CD4-positive, alpha-beta T cell (primary cell): ENCODE measurements at regions not wholly inside any gene's neighbourhood (a gene's known extent, or its start where the extent isn't known, plus 50 kb on each side); places are given as distances from the start of the nearest gene placed in this dataset.

Experiments
- ATAC-seq: fragments of 200-7000 bp; cut with Tn5 transposase; one replicate; pipeline ENCODE4 v1.10.0; 2022; ENCODE audit warnings: mild to moderate bottlenecking; ENCODE audit not compliant: poor library complexity
- CTCF ChIA-PET: fragments of 350-600 bp; sonication (Branson Sonifier 250); formaldehyde crosslinking; loops from one replicate; lab custom pipeline; 2021; ENCODE audit warnings: antibody characterized with exemption, inconsistent platforms; lab: Charles Lee
- POLR2A ChIA-PET: fragments of 350-600 bp; sonication (Branson Sonifier 250); formaldehyde crosslinking; loops from one replicate; lab custom pipeline; 2021; ENCODE audit warnings: antibody characterized with exemption, inconsistent platforms; lab: Charles Lee
- DNase-seq, 14 experiments: peaks; one replicate each; pipeline ENCODE4 v3.0.0-alpha.2; 2013 to 2020; ENCODE audit warnings: mixed read lengths in 2 of 14
- H3K27ac ChIP-seq, 2 donors: one replicate each; pipeline versions ENCODE4 v1.5.1 to v1.7.0; 2013; ENCODE audit warnings: low read length in 2 of 2, low read depth in 1 of 2, mild to moderate bottlenecking in 1 of 2
- H3K27me3 ChIP-seq, 2 experiments: 1 replicate in 1 of 2; 2 replicates in 1 of 2; pipeline versions ENCODE4 v1.6.1 to v1.7.0; 2013; ENCODE audit warnings: low read length in 2 of 2, control low read depth in 1 of 2, mild to moderate bottlenecking in 1 of 2, moderate library complexity in 1 of 2; ENCODE audit not compliant: insufficient read depth in 2 of 2, control insufficient read depth in 1 of 2
- H3K36me3 ChIP-seq: one replicate; pipeline ENCODE4 v1.6.1; 2013; ENCODE audit warnings: low read length, control low read depth; ENCODE audit not compliant: insufficient read depth
- H3K4me1 ChIP-seq: one replicate; pipeline ENCODE4 v1.6.1; 2013; ENCODE audit warnings: low read length, control low read depth; ENCODE audit not compliant: insufficient read depth
- H3K4me3 ChIP-seq: one replicate; pipeline ENCODE4 v1.5.1; 2013; ENCODE audit warnings: mild to moderate bottlenecking, low read length, moderate library complexity
- H3K9me3 ChIP-seq, 2 experiments: 1 replicate in 1 of 2; 2 replicates in 1 of 2; pipeline versions ENCODE4 v1.6.1 to v1.7.0; 2013; ENCODE audit warnings: low read length in 2 of 2, mild to moderate bottlenecking in 2 of 2, control low read depth in 1 of 2, moderate library complexity in 1 of 2; ENCODE audit not compliant: control insufficient read depth in 1 of 2, insufficient read depth in 1 of 2
- H3K27ac Mint-ChIP-seq: one replicate; pipeline ENCODE4 v1.8.0; 2020; ENCODE audit warnings: mixed read lengths
- H3K27me3 Mint-ChIP-seq: one replicate; pipeline ENCODE4 v1.8.0; 2021; ENCODE audit warnings: mixed read lengths
- H3K36me3 Mint-ChIP-seq: one replicate; pipeline ENCODE4 v1.8.0; 2021; ENCODE audit warnings: low read depth, mixed read lengths
- H3K4me1 Mint-ChIP-seq: one replicate; pipeline ENCODE4 v1.8.0; 2021; ENCODE audit warnings: low read depth, mixed read lengths
- H3K4me3 Mint-ChIP-seq: one replicate; pipeline ENCODE4 v1.8.0; 2020; ENCODE audit warnings: mild to moderate bottlenecking, mixed read lengths
- H3K9me3 Mint-ChIP-seq: one replicate; pipeline ENCODE4 v1.8.0; 2020; ENCODE audit warnings: mixed read lengths
- CTCF ChIP-seq: fragments of 200-600 bp; IDR thresholded peaks from one replicate; pipeline ENCODE4 v1.8.0; 2022; ENCODE audit warnings: antibody characterized with exemption, mild to moderate bottlenecking
- intact Hi-C, 2 experiments: fragments of 100-400 bp; cut with DNase I in 1 of 2; cut with micrococcal nuclease in 1 of 2; formaldehyde crosslinking; loops; one replicate each; pipeline versions ENCODE4 v1.15.1 to v1.9.0; 2023 to 2025; cut with DNase I, micrococcal nuclease

GRCh38 chr3:82891028-82891427 lies 1129.6 kb upstream of the GBE1 start:
- CTCF ChIA-PET = no interaction called here
- POLR2A ChIA-PET = interaction anchor here (0.6 kb wide), 1 partner anchor 96 kb away, joined by 3 read pairs; no protein-coding TSS in a partner anchor

GRCh38 chr3:82883072-82883471 lies 1121.6 kb upstream of the GBE1 start:
- Mint-ChIP-seq H3K36me3 (no peaks in the 10 kb centered on the region), H3K27me3 (no peaks in the 10 kb centered on the region), H3K4me1 (no peaks in the 10 kb centered on the region), H3K4me3 (no peak overlapping the region), H3K9me3 (peaks cover 13% of the 10 kb centered on the region), H3K27ac (no peak overlapping the region)
- peaks cover 7% of the 10 kb centered on the region in 2 experiments for H3K9me3 ChIP-seq
- no peak overlapping the region for H3K4me3 ChIP-seq
- H3K4me1 ChIP-seq = no peaks in the 10 kb centered on the region
- H3K27ac ChIP-seq = no peak overlapping the region
- no peaks in the 10 kb centered on the region for H3K36me3 ChIP-seq
- H3K27me3 ChIP-seq = no peaks in the 10 kb centered on the region
- POLR2A ChIA-PET = no interaction called here
- no peak for TF ChIP-seq CTCF
- DNase-seq (no peak), ATAC-seq (no peak)
- CTCF ChIA-PET = no interaction called here
- intact Hi-C loops = no loop called here

More at GRCh38 chr3:82891028-82891427, 1129.6 kb upstream of the GBE1 start:
- no peak overlapping the region for H3K27ac ChIP-seq
- DNase-seq (no peak), ATAC-seq (no peak)
- no peaks in the 10 kb centered on the region for H3K36me3 ChIP-seq
- no peak overlapping the region for H3K4me3 ChIP-seq
- no peak overlapping the region for H3K27ac Mint-ChIP-seq
- H3K4me1 ChIP-seq = no peaks in the 10 kb centered on the region
- peaks cover 5% of the 10 kb centered on the region in 2 experiments for H3K9me3 ChIP-seq
- H3K4me3 Mint-ChIP-seq = no peak overlapping the region
- peaks cover 9% of the 10 kb centered on the region for H3K9me3 Mint-ChIP-seq
- no peak for TF ChIP-seq CTCF
- no peaks in the 10 kb centered on the region for H3K36me3 Mint-ChIP-seq
- H3K4me1 Mint-ChIP-seq = no peaks in the 10 kb centered on the region
- intact Hi-C loops = no loop called here
- H3K27me3 ChIP-seq = no peaks in the 10 kb centered on the region
- no peaks in the 10 kb centered on the region for H3K27me3 Mint-ChIP-seq

- intact Hi-C loops = no loop called here
- peaks cover 3% of the 10 kb centered on the region for H3K9me3 Mint-ChIP-seq
- no peak overlapping the region for H3K4me3 ChIP-seq
- no peaks in the 10 kb centered on the region for H3K27me3 ChIP-seq
- H3K9me3 ChIP-seq = no peaks in the 10 kb centered on the region
- H3K27me3 Mint-ChIP-seq = no peaks in the 10 kb centered on the region
- no peak overlapping the region for H3K27ac ChIP-seq
- no peaks in the 10 kb centered on the region for H3K36me3 ChIP-seq
- no peak for TF ChIP-seq CTCF
- ATAC-seq = no peak
- ChIA-PET CTCF (no interaction called here), POLR2A (no interaction called here)
- H3K36me3 Mint-ChIP-seq = no peaks in the 10 kb centered on the region
- no peaks in the 10 kb centered on the region for H3K4me1 Mint-ChIP-seq
- H3K27ac Mint-ChIP-seq = no peak overlapping the region
- H3K4me1 ChIP-seq = no peaks in the 10 kb centered on the region
- no peak overlapping the region for H3K4me3 Mint-ChIP-seq
- no peak for DNase-seq
Measured at GRCh38 chr3:82875401-82875800, 1114.0 kb upstream of the GBE1 start.
